WTC11 (cell line): ENCODE measurements at regions not wholly inside any gene's neighbourhood (a gene's known extent, or its start where the extent isn't known, plus 50 kb on each side); places are given as distances from the start of the nearest gene placed in this dataset.

Experiments used
- ATAC-seq: fragments of 200-7000 bp; cut with Tn5 transposase; 2 replicates; pipeline ENCODE4 v1.10.0; 2021; ENCODE audit warnings: mild to moderate bottlenecking, moderate library complexity
- CTCF ChIA-PET: fragments of 300-600 bp; sonication (Branson Sonifier 250); formaldehyde crosslinking; loops from one replicate; lab custom pipeline; 2021; ENCODE audit warnings: antibody characterized with exemption; lab: Charles Lee
- POLR2A ChIA-PET: fragments of 350-600 bp; sonication (Branson Sonifier 250); formaldehyde crosslinking; loops from one replicate; lab custom pipeline; 2021; ENCODE audit warnings: antibody characterized with exemption; lab: Charles Lee
- DNase-seq: peaks from one replicate; pipeline ENCODE4 v3.0.0; 2021; ENCODE audit warnings: low spot score
- H3K27ac Mint-ChIP-seq: 2 replicates; pipeline ENCODE4 v1.8.0; 2021; ENCODE audit warnings: mixed read lengths
- H3K27me3 Mint-ChIP-seq: 2 replicates; pipeline ENCODE4 v1.8.0; 2021; ENCODE audit warnings: low read depth, mild to moderate bottlenecking, moderate library complexity, mixed read lengths
- H3K36me3 Mint-ChIP-seq: 2 replicates; pipeline ENCODE4 v1.8.0; 2021; ENCODE audit warnings: mixed read lengths
- H3K4me1 Mint-ChIP-seq: 2 replicates; pipeline ENCODE4 v1.8.0; 2022; ENCODE audit warnings: mixed read lengths
- H3K4me3 Mint-ChIP-seq: 2 replicates; pipeline ENCODE4 v1.8.0; 2021; ENCODE audit warnings: mild to moderate bottlenecking, moderate library complexity, mixed read lengths
- H3K9me3 Mint-ChIP-seq: 2 replicates; pipeline ENCODE4 v1.8.0; 2021; ENCODE audit warnings: mixed read lengths
- ATF2 ChIP-seq: sonication (generic); formaldehyde crosslinking; IDR thresholded peaks from 2 replicates; pipeline ENCODE4 v1.8.1; 2022; ENCODE audit warnings: low read depth, missing genetic modification reagents, borderline replicate concordance
- EMX1 ChIP-seq: fragments of 250-450 bp; sonication (Bioruptor Pico); IDR thresholded peaks from 2 replicates; pipeline ENCODE4 v1.8.0; 2021; ENCODE audit warnings: mild to moderate bottlenecking
- HMGA2 ChIP-seq: fragments of 250-450 bp; sonication (Bioruptor Pico); IDR thresholded peaks from 2 replicates; pipeline ENCODE4 v1.4.0; 2021; ENCODE audit warnings: mild to moderate bottlenecking, moderate library complexity
- MXD4 ChIP-seq: fragments of 250-450 bp; sonication (Bioruptor Pico); IDR thresholded peaks from 2 replicates; pipeline ENCODE4 v1.8.0; 2021; ENCODE audit warnings: mild to moderate bottlenecking, moderate library complexity, borderline replicate concordance
- NFATC4 ChIP-seq: fragments of 250-450 bp; sonication (Bioruptor Pico); IDR thresholded peaks from 2 replicates; pipeline ENCODE4 v1.9.0; 2021; ENCODE audit warnings: mild to moderate bottlenecking
- NR1H2 ChIP-seq: sonication (generic); formaldehyde crosslinking; IDR thresholded peaks from 2 replicates; pipeline ENCODE4 v1.9.0; 2021; ENCODE audit warnings: mild to moderate bottlenecking, moderate library complexity, missing genetic modification reagents
- OVOL2 ChIP-seq: fragments of 250-450 bp; sonication (Bioruptor Pico); IDR thresholded peaks from 2 replicates; pipeline ENCODE4 v1.9.0; 2021; ENCODE audit warnings: mild to moderate bottlenecking, borderline replicate concordance
- RORB ChIP-seq: fragments of 250-450 bp; sonication (Bioruptor Pico); IDR thresholded peaks from 2 replicates; pipeline ENCODE4 v1.9.0; 2021; ENCODE audit warnings: mild to moderate bottlenecking
- SMAD4 ChIP-seq: sonication (generic); formaldehyde crosslinking; IDR thresholded peaks from 2 replicates; pipeline ENCODE4 v1.8.0; 2022; ENCODE audit warnings: mild to moderate bottlenecking, missing genetic modification reagents
- TCF7 ChIP-seq: sonication (generic); formaldehyde crosslinking; IDR thresholded peaks from 2 replicates; pipeline ENCODE4 v1.8.0; 2022; ENCODE audit warnings: mild to moderate bottlenecking, low read depth, missing genetic modification reagents, moderate library complexity
- ZNF671 ChIP-seq: fragments of 250-450 bp; sonication (Bioruptor Pico); IDR thresholded peaks from 2 replicates; pipeline ENCODE4 v1.8.0; 2021; ENCODE audit warnings: mild to moderate bottlenecking
- TF ChIP-seq, protein P1 (sequence below): sonication (generic); formaldehyde crosslinking; IDR thresholded peaks from 2 replicates; pipeline ENCODE4 v1.8.0; 2022; ENCODE audit warnings: mild to moderate bottlenecking, missing genetic modification reagents
- TF ChIP-seq, protein P2 (sequence below): sonication (generic); formaldehyde crosslinking; IDR thresholded peaks from 2 replicates; pipeline ENCODE4 v1.8.1; 2023; ENCODE audit warnings: mild to moderate bottlenecking, missing genetic modification reagents, borderline replicate concordance
- TF ChIP-seq, protein P3 (sequence below): fragments of 250-450 bp; sonication (Bioruptor Pico); conservative IDR thresholded peaks from 2 replicates; pipeline ENCODE4 v1.9.0; 2021; ENCODE audit warnings: mild to moderate bottlenecking
- TF ChIP-seq, protein P4 (sequence below): sonication (generic); formaldehyde crosslinking; IDR thresholded peaks from 2 replicates; pipeline ENCODE4 v1.8.1; 2023; ENCODE audit warnings: mild to moderate bottlenecking, missing genetic modification reagents
- TF ChIP-seq, protein P5 (sequence below): sonication (generic); formaldehyde crosslinking; IDR thresholded peaks from 2 replicates; pipeline ENCODE4 v1.8.1; 2023; ENCODE audit warnings: mild to moderate bottlenecking, moderate library complexity, missing genetic modification reagents

DNA sequence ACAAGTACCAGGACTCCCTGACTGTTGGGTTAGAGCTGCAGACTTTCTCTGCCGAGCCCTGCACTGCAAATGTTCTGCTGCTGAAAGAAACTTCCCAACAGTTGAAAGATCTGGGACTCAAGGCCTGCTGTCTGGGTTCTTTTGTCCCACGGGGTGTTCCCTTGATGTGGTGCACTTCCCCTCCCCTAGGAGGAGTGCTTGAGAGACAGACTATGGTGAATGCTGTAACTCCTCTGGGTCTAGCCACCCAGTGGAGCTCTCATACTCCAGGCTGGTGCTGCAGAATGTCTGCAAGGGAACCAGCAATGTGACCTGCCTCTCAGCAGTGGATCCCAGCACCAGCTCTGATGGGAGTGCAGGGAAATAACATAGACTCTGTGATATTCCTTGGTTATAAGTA is 129.2 kb upstream of the SLCO1B1 start:
- H3K27ac Mint-ChIP-seq = no peak overlapping the region
- H3K4me3 Mint-ChIP-seq = no peak overlapping the region
- no peaks in the 10 kb centered on the region for H3K4me1 Mint-ChIP-seq
- H3K27me3 Mint-ChIP-seq = no peaks in the 10 kb centered on the region
- no peaks in the 10 kb centered on the region for H3K36me3 Mint-ChIP-seq
- peaks cover 19% of the 10 kb centered on the region for H3K9me3 Mint-ChIP-seq
- no peak for TF ChIP-seq NR1H2
- TF ChIP-seq ZNF671 (CRISPR knock-in tag) = no peak
- TF ChIP-seq, protein P1, sequence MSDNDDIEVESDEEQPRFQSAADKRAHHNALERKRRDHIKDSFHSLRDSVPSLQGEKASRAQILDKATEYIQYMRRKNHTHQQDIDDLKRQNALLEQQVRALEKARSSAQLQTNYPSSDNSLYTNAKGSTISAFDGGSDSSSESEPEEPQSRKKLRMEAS (CRISPR knock-in tag) = no peak
- TF ChIP-seq, protein P2, sequence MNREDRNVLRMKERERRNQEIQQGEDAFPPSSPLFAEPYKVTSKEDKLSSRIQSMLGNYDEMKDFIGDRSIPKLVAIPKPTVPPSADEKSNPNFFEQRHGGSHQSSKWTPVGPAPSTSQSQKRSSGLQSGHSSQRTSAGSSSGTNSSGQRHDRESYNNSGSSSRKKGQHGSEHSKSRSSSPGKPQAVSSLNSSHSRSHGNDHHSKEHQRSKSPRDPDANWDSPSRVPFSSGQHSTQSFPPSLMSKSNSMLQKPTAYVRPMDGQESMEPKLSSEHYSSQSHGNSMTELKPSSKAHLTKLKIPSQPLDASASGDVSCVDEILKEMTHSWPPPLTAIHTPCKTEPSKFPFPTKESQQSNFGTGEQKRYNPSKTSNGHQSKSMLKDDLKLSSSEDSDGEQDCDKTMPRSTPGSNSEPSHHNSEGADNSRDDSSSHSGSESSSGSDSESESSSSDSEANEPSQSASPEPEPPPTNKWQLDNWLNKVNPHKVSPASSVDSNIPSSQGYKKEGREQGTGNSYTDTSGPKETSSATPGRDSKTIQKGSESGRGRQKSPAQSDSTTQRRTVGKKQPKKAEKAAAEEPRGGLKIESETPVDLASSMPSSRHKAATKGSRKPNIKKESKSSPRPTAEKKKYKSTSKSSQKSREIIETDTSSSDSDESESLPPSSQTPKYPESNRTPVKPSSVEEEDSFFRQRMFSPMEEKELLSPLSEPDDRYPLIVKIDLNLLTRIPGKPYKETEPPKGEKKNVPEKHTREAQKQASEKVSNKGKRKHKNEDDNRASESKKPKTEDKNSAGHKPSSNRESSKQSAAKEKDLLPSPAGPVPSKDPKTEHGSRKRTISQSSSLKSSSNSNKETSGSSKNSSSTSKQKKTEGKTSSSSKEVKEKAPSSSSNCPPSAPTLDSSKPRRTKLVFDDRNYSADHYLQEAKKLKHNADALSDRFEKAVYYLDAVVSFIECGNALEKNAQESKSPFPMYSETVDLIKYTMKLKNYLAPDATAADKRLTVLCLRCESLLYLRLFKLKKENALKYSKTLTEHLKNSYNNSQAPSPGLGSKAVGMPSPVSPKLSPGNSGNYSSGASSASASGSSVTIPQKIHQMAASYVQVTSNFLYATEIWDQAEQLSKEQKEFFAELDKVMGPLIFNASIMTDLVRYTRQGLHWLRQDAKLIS (CRISPR knock-in tag) = no peak
- no peak for TF ChIP-seq OVOL2 (CRISPR knock-in tag)
- no peak for TF ChIP-seq NFATC4
- TF ChIP-seq MXD4 (CRISPR knock-in tag) = no peak
- TF ChIP-seq SMAD4 = no peak
- no peak for TF ChIP-seq RORB
- no peak for TF ChIP-seq HMGA2 (CRISPR knock-in tag)
- TF ChIP-seq ATF2 (CRISPR knock-in tag) = no peak
- TF ChIP-seq, protein P3, sequence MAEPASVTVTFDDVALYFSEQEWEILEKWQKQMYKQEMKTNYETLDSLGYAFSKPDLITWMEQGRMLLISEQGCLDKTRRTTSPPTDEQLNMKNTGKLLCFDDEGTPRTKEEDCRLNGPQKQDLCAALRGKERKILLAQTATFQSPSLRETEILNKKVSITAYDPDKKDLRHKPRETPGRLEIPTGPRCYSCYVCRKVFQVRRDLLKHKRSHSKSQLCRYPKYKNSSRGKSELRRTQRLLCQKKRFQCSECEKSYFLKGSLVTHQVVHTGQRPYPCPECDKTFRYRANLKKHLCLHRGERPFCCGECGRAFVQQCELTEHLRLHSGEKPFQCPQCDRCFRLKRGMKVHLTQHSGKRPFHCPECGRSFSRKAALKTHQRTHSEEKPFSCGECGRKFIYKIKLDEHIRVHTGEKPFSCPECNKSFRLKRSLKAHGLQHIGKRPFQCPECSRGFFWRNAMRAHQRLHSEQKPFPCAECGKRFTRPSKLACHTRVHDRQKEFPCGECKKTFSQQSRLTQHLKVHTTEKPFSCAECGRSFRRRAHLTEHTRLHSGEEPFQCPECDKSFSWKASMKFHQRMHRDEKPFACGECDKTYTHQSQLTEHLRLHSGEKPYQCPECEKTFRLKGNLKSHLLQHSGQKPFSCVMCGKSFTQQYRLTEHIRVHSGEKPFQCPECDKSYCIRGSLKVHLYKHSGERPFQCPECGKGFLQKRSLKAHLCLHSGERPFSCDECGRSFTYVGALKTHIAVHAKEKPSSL (CRISPR knock-in tag) = no peak
- TF ChIP-seq EMX1 (CRISPR knock-in tag) = no peak
- no peak for TF ChIP-seq TCF7 (CRISPR knock-in tag)
- TF ChIP-seq, protein P4, sequence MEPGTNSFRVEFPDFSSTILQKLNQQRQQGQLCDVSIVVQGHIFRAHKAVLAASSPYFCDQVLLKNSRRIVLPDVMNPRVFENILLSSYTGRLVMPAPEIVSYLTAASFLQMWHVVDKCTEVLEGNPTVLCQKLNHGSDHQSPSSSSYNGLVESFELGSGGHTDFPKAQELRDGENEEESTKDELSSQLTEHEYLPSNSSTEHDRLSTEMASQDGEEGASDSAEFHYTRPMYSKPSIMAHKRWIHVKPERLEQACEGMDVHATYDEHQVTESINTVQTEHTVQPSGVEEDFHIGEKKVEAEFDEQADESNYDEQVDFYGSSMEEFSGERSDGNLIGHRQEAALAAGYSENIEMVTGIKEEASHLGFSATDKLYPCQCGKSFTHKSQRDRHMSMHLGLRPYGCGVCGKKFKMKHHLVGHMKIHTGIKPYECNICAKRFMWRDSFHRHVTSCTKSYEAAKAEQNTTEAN (CRISPR knock-in tag) = no peak
- TF ChIP-seq, protein P5, sequence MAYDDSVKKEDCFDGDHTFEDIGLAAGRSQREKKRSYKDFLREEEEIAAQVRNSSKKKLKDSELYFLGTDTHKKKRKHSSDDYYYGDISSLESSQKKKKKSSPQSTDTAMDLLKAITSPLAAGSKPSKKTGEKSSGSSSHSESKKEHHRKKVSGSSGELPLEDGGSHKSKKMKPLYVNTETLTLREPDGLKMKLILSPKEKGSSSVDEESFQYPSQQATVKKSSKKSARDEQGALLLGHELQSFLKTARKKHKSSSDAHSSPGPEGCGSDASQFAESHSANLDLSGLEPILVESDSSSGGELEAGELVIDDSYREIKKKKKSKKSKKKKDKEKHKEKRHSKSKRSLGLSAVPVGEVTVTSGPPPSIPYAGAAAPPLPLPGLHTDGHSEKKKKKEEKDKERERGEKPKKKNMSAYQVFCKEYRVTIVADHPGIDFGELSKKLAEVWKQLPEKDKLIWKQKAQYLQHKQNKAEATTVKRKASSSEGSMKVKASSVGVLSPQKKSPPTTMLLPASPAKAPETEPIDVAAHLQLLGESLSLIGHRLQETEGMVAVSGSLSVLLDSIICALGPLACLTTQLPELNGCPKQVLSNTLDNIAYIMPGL (CRISPR knock-in tag) = no peak
- TF ChIP-seq, all 79 proteins: peak for 0
- ChIA-PET POLR2A (no interaction called here), CTCF (interaction anchor here (0.5 to 1.8 kb wide), 3 partner anchors 15 to 163 kb away, joined by 3 to 8 read pairs (median 4); no protein-coding TSS in a partner anchor)
- peak; percentile 99 for ATAC-seq
- peak; percentile 16 for DNase-seq
